AG09319 (cell line): ENCODE measurements at regions not wholly inside any gene's neighbourhood (a gene's known extent, or its start where the extent isn't known, plus 50 kb on each side); places are given as distances from the start of the nearest gene placed in this dataset.

Source experiments
- DNase-seq: peaks from one replicate; pipeline ENCODE4 v3.0.0-alpha.2; 2010; ENCODE audit warnings: low read depth; ENCODE audit errors: extremely low read depth
- TF ChIP-seq, protein P1 (sequence below): IDR thresholded peaks from 2 replicates; pipeline ENCODE4 v1.5.1; 2011; ENCODE audit warnings: low read depth, mild to moderate bottlenecking, inconsistent platforms, low read length, moderate library complexity

DNA sequence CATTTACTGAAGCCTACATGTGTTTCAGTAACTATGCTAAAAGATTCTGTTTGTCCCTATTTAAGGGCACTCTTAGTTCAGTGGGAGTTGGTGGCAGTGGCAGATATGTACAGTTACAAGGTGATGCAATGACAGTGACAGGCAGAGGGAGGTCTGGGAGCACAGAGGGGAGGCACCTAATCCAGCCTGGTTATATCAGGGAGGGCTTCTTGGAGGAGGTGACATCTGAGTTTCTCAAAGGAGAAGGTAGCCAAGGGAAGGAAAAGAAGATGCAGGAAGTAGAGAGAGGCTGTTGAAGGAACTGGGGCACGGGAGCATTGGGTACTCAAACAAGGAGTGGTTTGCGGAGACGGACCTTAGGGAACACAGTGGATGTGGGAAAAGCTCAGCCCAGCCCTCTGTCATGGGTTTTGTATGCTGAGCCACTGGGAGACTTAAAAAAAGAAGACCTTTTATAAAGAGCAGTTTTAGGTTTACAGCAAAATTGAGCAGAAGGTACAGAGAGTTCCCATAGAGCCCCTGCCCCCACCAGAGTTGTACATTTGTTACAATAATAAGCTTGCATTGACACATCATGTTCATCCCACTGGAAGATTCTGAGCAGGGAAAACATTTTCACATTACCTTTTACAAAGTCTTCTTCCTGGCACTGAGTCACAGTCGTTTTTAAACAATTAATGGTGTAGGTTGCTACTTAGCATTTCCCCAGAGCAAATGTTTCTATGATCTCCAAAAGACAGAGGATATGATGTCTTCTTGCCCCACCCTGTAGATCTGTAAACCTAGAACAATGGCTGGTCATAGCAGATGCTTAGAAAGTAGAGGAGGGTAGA lies 83.0 kb upstream of the TAF1B start:
- TF ChIP-seq, protein P1, sequence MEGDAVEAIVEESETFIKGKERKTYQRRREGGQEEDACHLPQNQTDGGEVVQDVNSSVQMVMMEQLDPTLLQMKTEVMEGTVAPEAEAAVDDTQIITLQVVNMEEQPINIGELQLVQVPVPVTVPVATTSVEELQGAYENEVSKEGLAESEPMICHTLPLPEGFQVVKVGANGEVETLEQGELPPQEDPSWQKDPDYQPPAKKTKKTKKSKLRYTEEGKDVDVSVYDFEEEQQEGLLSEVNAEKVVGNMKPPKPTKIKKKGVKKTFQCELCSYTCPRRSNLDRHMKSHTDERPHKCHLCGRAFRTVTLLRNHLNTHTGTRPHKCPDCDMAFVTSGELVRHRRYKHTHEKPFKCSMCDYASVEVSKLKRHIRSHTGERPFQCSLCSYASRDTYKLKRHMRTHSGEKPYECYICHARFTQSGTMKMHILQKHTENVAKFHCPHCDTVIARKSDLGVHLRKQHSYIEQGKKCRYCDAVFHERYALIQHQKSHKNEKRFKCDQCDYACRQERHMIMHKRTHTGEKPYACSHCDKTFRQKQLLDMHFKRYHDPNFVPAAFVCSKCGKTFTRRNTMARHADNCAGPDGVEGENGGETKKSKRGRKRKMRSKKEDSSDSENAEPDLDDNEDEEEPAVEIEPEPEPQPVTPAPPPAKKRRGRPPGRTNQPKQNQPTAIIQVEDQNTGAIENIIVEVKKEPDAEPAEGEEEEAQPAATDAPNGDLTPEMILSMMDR = no peak
- DNase-seq = no peak

DNA sequence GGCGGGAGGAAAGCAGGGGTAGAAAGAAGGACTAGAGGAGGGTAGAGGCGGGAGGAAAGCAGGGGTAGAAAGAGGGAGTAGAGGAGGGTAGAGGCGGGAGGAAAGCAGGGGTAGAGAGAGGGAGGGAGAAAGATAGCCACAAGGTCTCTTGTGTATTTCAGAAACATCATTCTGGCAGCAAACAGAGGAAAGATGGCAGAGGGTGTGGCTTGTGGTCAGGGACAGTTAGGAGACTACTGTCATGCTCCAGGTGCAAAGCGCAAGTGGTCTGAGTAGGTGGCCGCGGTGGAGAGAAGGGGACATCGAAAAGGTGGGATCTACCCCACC lies 82.4 kb upstream of the TAF1B start:
- TF ChIP-seq, protein P1 = no peak

DNA sequence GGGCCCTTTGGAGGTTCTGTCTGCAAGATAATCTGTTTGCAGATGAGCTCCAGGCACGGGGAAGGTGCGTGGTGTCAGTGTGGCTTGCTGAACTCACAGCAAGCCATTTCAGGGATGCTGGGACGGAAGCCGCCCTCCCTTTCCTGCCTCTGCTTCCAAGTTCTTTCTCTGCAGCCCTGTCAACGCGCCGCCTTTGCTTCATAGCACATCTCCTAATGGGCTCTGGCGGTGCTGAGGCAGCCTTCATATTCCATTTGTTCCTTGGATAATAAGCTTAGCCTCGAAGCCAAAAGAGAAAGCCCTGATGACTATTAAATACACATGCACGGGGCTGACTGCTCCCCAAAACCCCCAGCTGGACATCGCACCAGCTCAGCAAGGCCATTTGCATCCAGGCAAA lies 81.7 kb upstream of the TAF1B start:
- TF ChIP-seq, protein P1 = no peak
- no peak for DNase-seq

More for the DNA sequence above, 82.4 kb upstream of the TAF1B start:
- no peak for DNase-seq

DNA sequence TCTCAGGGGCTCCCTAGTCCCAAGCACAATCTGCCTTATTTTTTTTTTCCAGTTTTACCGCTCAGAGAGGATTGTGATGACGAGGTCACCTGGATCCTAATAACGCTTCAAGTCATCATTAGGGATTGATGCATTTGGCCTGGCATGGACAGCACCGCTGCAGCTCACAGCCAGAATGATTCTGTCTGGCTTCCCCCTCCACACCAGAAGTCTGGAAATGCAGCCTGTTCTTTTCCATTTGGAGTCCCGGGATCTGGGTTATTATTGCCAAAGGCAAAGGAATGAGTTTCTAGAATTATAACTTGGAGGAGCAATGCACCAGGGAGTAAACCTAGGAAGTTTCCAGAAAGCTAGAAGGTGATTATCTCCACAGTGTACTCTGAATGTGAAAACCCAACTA lies 81.1 kb upstream of the TAF1B start:
- DNase-seq = no peak
- TF ChIP-seq, protein P1 = no peak

DNA sequence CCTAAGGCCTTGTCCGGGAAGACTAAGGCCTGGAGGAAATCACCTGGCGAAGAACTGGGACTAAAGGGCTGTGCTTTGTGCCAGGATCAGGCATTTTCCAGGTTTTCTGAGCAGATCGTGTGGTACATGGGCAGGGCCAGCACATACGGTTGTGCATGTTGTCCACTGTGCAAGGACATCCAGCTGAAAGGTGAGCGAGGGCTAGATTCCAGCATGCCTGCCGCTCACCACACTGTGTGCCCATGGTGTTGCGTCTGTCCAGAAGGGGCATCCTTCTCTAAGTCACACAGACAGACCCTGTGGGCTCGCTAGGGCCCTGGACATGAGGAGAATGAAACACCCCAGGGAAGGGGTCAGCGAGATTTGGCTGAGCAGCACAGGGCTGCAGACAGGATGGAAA lies 80.3 kb upstream of the TAF1B start:
- DNase-seq = no peak
- TF ChIP-seq, protein P1 = no peak

DNA sequence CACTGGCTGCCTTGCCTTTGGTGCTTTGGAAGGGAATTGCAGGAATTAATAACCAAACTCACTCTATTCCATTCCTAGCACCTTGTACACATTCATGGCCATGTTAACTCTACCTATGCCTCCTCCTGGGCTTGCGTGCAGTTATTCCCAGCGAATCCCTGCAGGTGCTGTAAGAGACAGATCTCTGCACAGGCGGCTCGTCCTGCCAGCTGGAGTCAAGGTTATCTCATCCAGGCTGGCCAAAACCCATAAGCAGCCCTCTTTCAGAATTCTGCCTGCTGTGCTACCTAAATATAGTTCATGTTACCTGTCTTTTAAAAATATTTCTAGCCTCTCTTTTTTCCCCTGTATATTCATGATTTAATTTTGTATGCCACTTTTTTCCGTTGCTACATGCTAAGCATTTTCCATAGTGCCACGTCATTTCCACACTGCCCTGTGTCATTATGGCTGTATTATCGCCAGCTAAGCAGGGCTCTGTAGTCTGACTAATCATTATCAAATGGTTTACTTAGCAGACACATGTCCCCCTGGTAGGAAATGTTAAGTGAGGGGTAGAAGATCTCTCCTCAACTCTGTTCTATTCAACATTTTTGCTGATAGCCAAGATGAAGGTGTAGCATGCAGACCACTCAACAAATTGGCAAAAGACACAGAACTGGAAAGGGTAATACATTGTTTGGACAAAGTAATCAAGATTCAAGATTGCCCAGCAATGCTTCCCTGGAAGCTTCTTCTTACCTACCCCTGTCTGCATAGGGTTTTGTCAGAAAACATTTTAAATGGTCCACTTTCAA lies 79.7 kb upstream of the TAF1B start:
- TF ChIP-seq, protein P1 = no peak

DNA sequence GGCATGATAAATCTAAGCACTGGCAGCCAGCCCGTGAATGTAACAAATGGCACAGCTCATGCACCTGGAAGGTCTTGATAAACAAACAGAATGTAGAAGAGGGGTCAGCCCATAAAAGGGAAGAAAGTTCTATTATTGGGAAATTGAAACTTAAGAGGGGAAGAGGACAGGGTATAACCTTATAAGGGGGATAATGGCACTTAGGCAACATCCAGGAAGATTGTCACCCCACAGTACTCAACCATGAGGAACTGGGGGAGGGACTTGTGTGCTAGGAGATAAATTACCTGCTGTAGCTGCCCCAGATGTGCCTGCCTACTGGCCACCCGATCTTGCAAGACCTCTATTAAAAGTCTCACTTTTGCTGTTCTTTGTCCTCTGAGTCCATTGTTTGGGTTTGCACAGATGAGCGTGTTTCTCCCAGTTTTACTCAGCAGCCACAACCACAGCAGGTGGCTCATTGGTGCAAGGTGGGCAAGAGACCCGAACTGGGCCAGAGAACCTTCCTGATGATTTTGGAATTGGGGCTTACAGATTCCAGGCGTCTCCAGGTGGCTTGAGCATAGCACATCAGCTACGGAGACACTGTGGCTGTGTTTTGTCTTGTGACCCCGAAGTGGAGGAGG lies 79.0 kb upstream of the TAF1B start:
- TF ChIP-seq, protein P1 = no peak
- DNase-seq = no peak

More for the DNA sequence above, 79.7 kb upstream of the TAF1B start:
- DNase-seq = no peak
